Mesodermal cell (in vitro differentiated cells): ENCODE measurements at regions not wholly inside any gene's neighbourhood (a gene's known extent, or its start where the extent isn't known, plus 50 kb on each side); places are given as distances from the start of the nearest gene placed in this dataset.

Source experiments
- H3K27ac ChIP-seq: 2 replicates; pipeline ENCODE4 v1.7.0; 2013; ENCODE audit warnings: mild to moderate bottlenecking, low read depth, low read length, moderate library complexity; ENCODE audit not compliant: severe bottlenecking
- H3K36me3 ChIP-seq: 2 replicates; pipeline ENCODE4 v1.7.1; 2013; ENCODE audit warnings: mild to moderate bottlenecking, low read length, moderate library complexity; ENCODE audit not compliant: control insufficient read depth, insufficient read depth
- H3K4me1 ChIP-seq: one replicate; pipeline ENCODE4 v1.7.1; 2013; ENCODE audit warnings: mild to moderate bottlenecking, low read length; ENCODE audit not compliant: insufficient read depth, control insufficient read depth, poor library complexity, severe bottlenecking
- H3K4me3 ChIP-seq: 2 replicates; pipeline ENCODE4 v1.7.0; 2013; ENCODE audit warnings: low read length, control low read depth, mild to moderate bottlenecking; ENCODE audit not compliant: insufficient read depth, poor library complexity, severe bottlenecking; ENCODE audit errors: extremely low read depth
- H3K9me3 ChIP-seq: 2 replicates; pipeline ENCODE4 v1.7.1; 2013; ENCODE audit warnings: mild to moderate bottlenecking, low read length, moderate library complexity; ENCODE audit not compliant: control insufficient read depth
- WGBS, 2 experiments: methylation state at CpG; one replicate each; pipeline ENCODE4 v1.1.5; 2013; ENCODE audit warnings: missing lambda C conversion rate in 2 of 2; ENCODE audit not compliant: insufficient coverage in 2 of 2; 5-methylcytosine and 5-hydroxymethylcytosine counted together

DNA sequence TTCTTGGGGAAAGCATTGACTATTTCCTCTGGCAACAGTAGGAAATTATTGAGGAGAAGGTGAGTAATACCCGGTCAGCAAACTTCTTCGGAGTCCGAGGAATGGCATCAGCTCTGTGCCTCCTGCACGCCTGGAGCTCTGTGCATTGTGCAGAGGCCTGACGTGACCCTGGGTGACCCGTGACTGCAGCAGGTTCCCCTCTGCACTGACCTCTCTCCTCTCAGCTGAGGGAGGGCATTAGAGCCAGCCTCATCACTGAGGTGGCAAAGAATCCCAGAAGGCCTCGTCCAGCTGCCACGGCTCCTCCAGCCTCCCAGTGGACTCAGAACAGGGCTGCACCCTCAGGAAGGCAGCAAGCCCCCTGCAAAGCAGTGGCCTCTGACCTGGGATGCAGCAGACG, 502.9 kb downstream of the CD83 start:
- Histone ChIP-seq H3K4me3 (no peak overlapping the region), H3K4me1 (peaks cover 6% of the 10 kb centered on the region), H3K27ac (no peak overlapping the region), H3K9me3 (peaks cover 8% of the 10 kb centered on the region), H3K36me3 (no peaks in the 10 kb centered on the region)
- WGBS, 2 experiments, result 83% methylated on average over 8 to 9 of the region's 9 CpGs

DNA sequence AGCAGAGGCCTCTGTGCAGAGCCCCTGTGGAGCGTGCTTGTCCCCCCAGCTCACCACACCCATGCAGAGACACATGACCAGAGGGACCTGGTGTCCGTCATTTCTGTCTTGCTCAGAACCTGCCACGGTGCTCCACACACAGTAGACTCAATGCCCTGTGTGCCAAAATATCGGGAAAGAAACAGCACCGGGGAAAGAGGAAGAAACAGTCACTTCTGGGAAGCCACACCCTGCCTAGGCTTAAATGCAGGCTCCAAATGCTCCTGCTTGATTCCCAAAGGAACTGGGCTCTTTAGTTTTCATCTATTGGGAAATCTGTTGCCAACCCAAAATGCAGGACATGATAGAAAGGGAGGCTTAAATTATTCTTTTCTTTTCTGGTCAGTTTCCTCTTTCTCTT, 503.9 kb downstream of the CD83 start:
- H3K27ac ChIP-seq, result no peak overlapping the region
- H3K9me3 ChIP-seq, result no peaks in the 10 kb centered on the region
- H3K4me1 ChIP-seq, result peaks cover 6% of the 10 kb centered on the region
- H3K4me3 ChIP-seq, result no peak overlapping the region
- WGBS, 2 experiments, result 82 to 86% methylated on average over 5 of the region's 5 CpGs
- no peaks in the 10 kb centered on the region for H3K36me3 ChIP-seq

- H3K27ac ChIP-seq, result no peak overlapping the region
- 46 to 55% methylated on average over 10 of the region's 11 CpGs for WGBS, 2 experiments
- H3K4me3 ChIP-seq, result no peak overlapping the region
- H3K4me1 ChIP-seq, result peaks cover 6% of the 10 kb centered on the region
- H3K36me3 ChIP-seq, result no peaks in the 10 kb centered on the region
- H3K9me3 ChIP-seq, result no peaks in the 10 kb centered on the region
Observed at GRCh38 chr6:14622085-14622484, 504.5 kb downstream of the CD83 start.

DNA sequence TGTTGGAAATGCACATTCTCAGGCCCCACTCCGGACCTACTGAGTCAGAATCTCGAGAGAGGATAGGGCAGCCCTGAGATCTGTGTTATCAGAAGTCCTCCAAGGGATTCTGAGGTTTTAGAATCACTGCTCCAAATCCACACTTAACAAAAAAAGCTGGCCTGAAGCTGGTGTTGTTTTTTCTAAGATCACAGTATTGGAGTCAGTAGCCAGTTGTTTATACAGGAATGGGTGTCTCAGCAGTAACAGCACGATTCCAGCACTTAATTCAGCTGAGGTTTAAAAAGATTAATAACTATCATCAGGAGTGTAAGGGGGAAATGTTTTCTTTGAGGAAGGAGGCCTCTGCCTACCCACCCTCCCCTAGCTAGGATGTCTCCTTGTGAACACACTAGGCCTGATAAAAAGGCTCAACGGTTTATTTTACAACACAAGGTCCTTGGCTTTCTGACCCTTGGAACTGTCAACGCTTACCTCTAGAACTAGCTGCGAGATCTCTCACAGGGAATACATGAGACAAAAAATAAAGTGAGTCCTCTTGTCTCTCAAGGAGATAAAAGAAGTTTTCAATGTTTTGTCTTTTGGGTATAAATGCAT, 505.4 kb downstream of the CD83 start:
- no peaks in the 10 kb centered on the region for H3K9me3 ChIP-seq
- H3K4me1 ChIP-seq, result peaks cover 6% of the 10 kb centered on the region
- 82 to 100% methylated on average over 3 to 5 of the region's 6 CpGs for WGBS, 2 experiments
- H3K4me3 ChIP-seq, result no peak overlapping the region
- H3K27ac ChIP-seq, result no peak overlapping the region
- no peaks in the 10 kb centered on the region for H3K36me3 ChIP-seq

- no peak overlapping the region for H3K4me3 ChIP-seq
- no peaks in the 10 kb centered on the region for H3K9me3 ChIP-seq
- peaks cover 6% of the 10 kb centered on the region for H3K4me1 ChIP-seq
- H3K27ac ChIP-seq, result no peak overlapping the region
- no peaks in the 10 kb centered on the region for H3K36me3 ChIP-seq
- 74 to 79% methylated on average over 4 to 5 of the region's 8 CpGs for WGBS, 2 experiments
Observed at GRCh38 chr6:14625173-14625895, 507.8 kb downstream of the CD83 start.

- Histone ChIP-seq H3K4me1 (peaks cover 2% of the 10 kb centered on the region), H3K9me3 (no peaks in the 10 kb centered on the region), H3K4me3 (no peak overlapping the region), H3K27ac (no peak overlapping the region), H3K36me3 (no peaks in the 10 kb centered on the region)
- 81 to 89% methylated on average over 5 to 6 of the region's 6 CpGs for WGBS, 2 experiments
Observed at GRCh38 chr6:14626556-14626955, 509.0 kb downstream of the CD83 start.

DNA sequence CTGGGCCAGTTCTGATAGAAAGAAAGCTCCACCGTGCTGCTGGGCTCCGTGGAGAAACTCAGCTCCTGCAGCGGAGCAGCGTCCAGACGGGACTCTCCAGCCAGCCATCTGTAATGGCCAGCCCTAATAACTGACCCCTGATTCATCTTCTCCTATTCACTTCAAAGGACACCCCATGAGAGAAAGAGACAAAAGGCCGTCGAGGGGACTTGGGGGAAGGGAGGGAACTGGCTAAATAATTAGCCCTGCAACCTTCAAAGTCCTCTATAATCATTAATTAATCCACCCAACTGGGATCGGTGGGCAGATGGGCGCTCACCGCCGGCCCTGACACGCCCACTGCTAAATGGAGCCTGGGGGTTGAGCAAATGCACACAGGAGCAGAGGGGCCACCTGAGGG, 512.4 kb downstream of the CD83 start:
- no peak overlapping the region for H3K4me3 ChIP-seq
- H3K27ac ChIP-seq, result no peak overlapping the region
- H3K9me3 ChIP-seq, result no peaks in the 10 kb centered on the region
- no peaks in the 10 kb centered on the region for H3K4me1 ChIP-seq
- no peaks in the 10 kb centered on the region for H3K36me3 ChIP-seq
- 86 to 100% methylated on average over 2 to 10 of the region's 12 CpGs for whole genome bisulfite sequencing, 2 experiments

- 73 to 78% methylated on average over 3 of the region's 3 CpGs for WGBS, 2 experiments
- no peak overlapping the region for H3K27ac ChIP-seq
- H3K4me3 ChIP-seq, result no peak overlapping the region
- no peaks in the 10 kb centered on the region for H3K36me3 ChIP-seq
- H3K9me3 ChIP-seq, result no peaks in the 10 kb centered on the region
- H3K4me1 ChIP-seq, result no peaks in the 10 kb centered on the region
Observed at GRCh38 chr6:14633479-14633878, 515.9 kb downstream of the CD83 start.

DNA sequence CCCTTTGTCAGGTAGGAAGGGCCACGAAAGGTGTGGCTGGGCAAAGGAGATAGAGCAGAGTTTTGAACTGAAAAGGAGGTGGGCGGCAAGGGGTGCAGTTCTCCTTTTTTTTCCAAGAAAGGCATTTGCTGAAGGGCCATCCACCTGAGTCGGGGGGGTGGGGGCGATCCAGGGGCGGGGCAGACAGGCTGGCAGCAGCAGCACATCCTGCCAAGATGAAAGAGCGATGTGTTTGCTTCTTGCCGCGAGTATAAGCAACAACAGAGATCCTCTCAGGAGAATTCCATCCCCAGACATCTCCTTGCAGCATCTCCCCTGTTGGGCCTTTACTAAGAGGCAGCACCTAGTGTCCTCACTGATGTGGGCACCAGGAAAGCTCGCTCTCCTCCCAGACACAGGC, 516.5 kb downstream of the CD83 start:
- no peaks in the 10 kb centered on the region for H3K9me3 ChIP-seq
- H3K27ac ChIP-seq, result no peak overlapping the region
- H3K4me3 ChIP-seq, result no peak overlapping the region
- WGBS, 2 experiments, result 91% methylated on average over 6 to 7 of the region's 9 CpGs
- peaks cover 5% of the 10 kb centered on the region for H3K4me1 ChIP-seq
- H3K36me3 ChIP-seq, result no peaks in the 10 kb centered on the region

DNA sequence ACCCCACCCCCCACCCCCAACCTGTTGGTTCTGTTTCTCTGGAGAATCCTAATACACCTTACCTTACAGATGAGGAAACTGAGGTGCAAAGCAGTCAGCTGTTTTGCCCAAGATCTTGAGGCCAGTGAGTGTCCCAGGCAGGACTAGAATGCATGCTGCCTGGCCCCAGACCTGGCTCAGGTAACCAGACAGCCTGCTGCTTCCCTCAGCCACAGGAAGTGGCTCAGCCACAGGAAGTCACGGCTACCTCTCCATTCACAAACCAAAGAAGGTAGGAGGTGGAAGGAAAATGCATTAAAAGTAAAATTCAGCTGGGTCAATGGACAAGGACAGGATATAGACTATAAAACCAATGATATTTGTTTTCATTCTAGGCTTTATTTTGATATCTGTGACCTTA, 517.6 kb downstream of the CD83 start:
- no CpG with 5 or more reads among the region's 1 CpG for WGBS, 2 experiments
- Histone ChIP-seq H3K27ac (no peak overlapping the region), H3K9me3 (no peaks in the 10 kb centered on the region), H3K4me3 (no peak overlapping the region), H3K4me1 (peaks cover 15% of the 10 kb centered on the region), H3K36me3 (no peaks in the 10 kb centered on the region)

- Histone ChIP-seq H3K4me3 (no peak overlapping the region), H3K36me3 (no peaks in the 10 kb centered on the region), H3K4me1 (peaks cover 20% of the 10 kb centered on the region), H3K9me3 (no peaks in the 10 kb centered on the region), H3K27ac (no peak overlapping the region)
- 93% methylated on average over 3 to 4 of the region's 6 CpGs for WGBS, 2 experiments
Observed at GRCh38 chr6:14635934-14636591, 518.5 kb downstream of the CD83 start.
